Fibroblast of lung (primary cell): ENCODE measurements at regions not wholly inside any gene's neighbourhood (a gene's known extent, or its start where the extent isn't known, plus 50 kb on each side); places are given as distances from the start of the nearest gene placed in this dataset.

Experiments used
- CTCF ChIP-seq, 2 donors: IDR thresholded peaks in 1 of 2; conservative IDR thresholded peaks in 1 of 2; 1 replicate in 1 of 2; 2 replicates in 1 of 2; pipeline ENCODE4 v1.5.1; 2011 to 2012; ENCODE audit warnings: low read length in 2 of 2, control low read depth in 1 of 2, inconsistent platforms in 1 of 2, low read depth in 1 of 2, mild to moderate bottlenecking in 1 of 2
- EZH2 ChIP-seq: IDR thresholded peaks from 2 replicates; pipeline ENCODE4 v1.5.1; 2012; ENCODE audit warnings: low read length, control low read depth, mild to moderate bottlenecking; ENCODE audit errors: missing control alignments

- TF ChIP-seq CTCF (conservative IDR thresholded peaks at IDR 0.05 in 1 of 2, IDR thresholded peaks at IDR 0.05 in 1 of 2; ENCODE audit: low read depth in 1 of 2, low read length in 2 of 2): no peak
- no peak for TF ChIP-seq EZH2
These were observed 61.9 kb upstream of the RASGRP1 start for GRCh38 chr15:38626443-38627050.
